Skeletal muscle satellite cell (primary cell): ENCODE measurements at regions not wholly inside any gene's neighbourhood (a gene's known extent, or its start where the extent isn't known, plus 50 kb on each side); places are given as distances from the start of the nearest gene placed in this dataset.

Experiments used
- H3K27me3 ChIP-seq: 2 replicates; pipeline ENCODE4 v1.7.0; 2013; ENCODE audit warnings: low read length; ENCODE audit not compliant: control insufficient read depth, insufficient read depth
- H3K36me3 ChIP-seq: 2 replicates; pipeline ENCODE4 v1.7.0; 2013; ENCODE audit warnings: mild to moderate bottlenecking, control low read depth, low read length; ENCODE audit not compliant: insufficient read depth
- H3K4me1 ChIP-seq: 2 replicates; pipeline ENCODE4 v1.7.0; 2013; ENCODE audit warnings: low read length; ENCODE audit not compliant: control insufficient read depth, insufficient read depth
- H3K4me2 ChIP-seq: 2 replicates; pipeline ENCODE4 v1.7.0; 2013; ENCODE audit warnings: mild to moderate bottlenecking, low read length
- H3K4me3 ChIP-seq: 2 replicates; pipeline ENCODE4 v1.7.0; 2013; ENCODE audit warnings: low read length
- H3K9ac ChIP-seq: 2 replicates; pipeline ENCODE4 v1.7.0; 2013; ENCODE audit warnings: mild to moderate bottlenecking, low read depth, low read length, moderate library complexity
- H3K9me3 ChIP-seq: replicated peaks from 2 replicates; pipeline ENCODE4 v1.7.0; 2013; ENCODE audit warnings: mild to moderate bottlenecking, control low read depth, low read length

DNA sequence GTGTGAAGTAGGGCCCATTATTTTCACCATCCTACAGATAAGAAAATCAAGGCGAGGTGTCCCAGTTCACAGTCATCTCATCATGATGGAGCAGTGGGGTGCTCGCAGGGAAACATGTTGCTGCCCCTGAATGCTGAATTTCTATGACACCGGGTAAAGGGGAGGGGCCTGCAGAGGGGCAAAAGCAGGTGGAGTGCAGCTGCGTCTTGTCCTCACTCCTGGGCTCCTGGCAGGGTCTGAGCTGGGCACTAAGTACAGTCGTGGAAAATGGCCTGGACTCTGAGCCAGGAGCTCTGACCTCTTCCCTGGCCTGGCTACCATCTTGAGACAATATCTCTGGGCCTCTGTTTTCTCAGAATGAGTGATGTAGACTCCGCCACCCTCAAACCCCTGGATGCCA lies 253.1 kb upstream of the PITRM1 start:
- Histone ChIP-seq H3K4me3 (no peak overlapping the region), H3K36me3 (no peaks in the 10 kb centered on the region), H3K9ac (no peak overlapping the region), H3K9me3 (no peaks in the 10 kb centered on the region), H3K4me2 (peak overlapping the region; percentile 50), H3K4me1 (peaks cover 42% of the 10 kb centered on the region), H3K27me3 (no peaks in the 10 kb centered on the region)

DNA sequence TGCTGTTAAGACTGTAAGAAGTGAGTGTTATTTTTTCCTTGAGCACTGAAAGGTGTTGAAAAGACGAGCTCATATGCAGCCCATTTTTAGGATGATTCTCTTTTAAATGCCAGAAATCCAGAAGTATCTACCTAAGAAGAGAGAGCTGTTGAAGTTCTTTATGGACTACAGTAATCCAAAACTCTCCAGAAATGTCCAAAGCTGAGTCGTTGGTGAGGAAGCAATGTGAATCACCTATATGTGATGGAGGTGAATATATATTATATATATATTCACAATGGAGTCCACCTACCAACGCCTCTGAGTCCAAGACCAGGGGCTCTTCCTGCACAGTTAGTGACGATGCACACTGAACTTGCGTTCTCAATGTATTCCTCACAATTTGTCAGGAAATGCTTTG lies 252.7 kb upstream of the PITRM1 start:
- no peaks in the 10 kb centered on the region for H3K9me3 ChIP-seq
- no peak overlapping the region for H3K9ac ChIP-seq
- H3K27me3 ChIP-seq = no peaks in the 10 kb centered on the region
- no peak overlapping the region for H3K4me2 ChIP-seq
- H3K4me3 ChIP-seq = no peak overlapping the region
- H3K36me3 ChIP-seq = no peaks in the 10 kb centered on the region
- H3K4me1 ChIP-seq = peaks cover 42% of the 10 kb centered on the region

- peak overlapping the region; percentile 53 for H3K9ac ChIP-seq
- H3K4me3 ChIP-seq = peak overlapping the region; percentile 45
- no peaks in the 10 kb centered on the region for H3K36me3 ChIP-seq
- H3K9me3 ChIP-seq = no peaks in the 10 kb centered on the region
- no peaks in the 10 kb centered on the region for H3K27me3 ChIP-seq
- peak overlapping the region; percentile 76 for H3K4me2 ChIP-seq
- peaks cover 42% of the 10 kb centered on the region for H3K4me1 ChIP-seq
Measured at GRCh38 chr10:3424111-3424851, 251.7 kb upstream of the PITRM1 start.

DNA sequence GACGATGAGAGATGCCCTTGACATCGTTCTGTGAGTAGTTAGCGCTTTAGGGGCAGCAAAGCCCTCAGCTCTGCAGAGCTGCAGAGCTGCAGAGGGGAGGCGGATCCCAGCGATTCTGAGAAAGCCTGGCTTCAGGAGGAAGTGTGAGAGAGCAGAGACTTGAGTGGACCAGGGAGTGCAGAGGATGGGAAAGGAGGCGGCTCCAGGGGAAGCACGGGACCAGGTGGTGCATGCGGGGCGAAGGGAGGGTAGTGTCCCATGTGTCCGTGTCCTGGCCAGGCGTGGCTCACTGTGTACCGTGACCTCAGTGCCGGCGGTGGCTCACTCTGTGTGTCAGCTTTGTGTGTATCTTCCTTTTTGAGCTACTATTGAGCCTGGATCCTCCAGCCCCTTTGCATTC lies 250.8 kb upstream of the PITRM1 start:
- H3K9me3 ChIP-seq = no peaks in the 10 kb centered on the region
- H3K9ac ChIP-seq = no peak overlapping the region
- H3K27me3 ChIP-seq = no peaks in the 10 kb centered on the region
- peaks cover 42% of the 10 kb centered on the region for H3K4me1 ChIP-seq
- no peaks in the 10 kb centered on the region for H3K36me3 ChIP-seq
- no peak overlapping the region for H3K4me3 ChIP-seq
- no peak overlapping the region for H3K4me2 ChIP-seq

DNA sequence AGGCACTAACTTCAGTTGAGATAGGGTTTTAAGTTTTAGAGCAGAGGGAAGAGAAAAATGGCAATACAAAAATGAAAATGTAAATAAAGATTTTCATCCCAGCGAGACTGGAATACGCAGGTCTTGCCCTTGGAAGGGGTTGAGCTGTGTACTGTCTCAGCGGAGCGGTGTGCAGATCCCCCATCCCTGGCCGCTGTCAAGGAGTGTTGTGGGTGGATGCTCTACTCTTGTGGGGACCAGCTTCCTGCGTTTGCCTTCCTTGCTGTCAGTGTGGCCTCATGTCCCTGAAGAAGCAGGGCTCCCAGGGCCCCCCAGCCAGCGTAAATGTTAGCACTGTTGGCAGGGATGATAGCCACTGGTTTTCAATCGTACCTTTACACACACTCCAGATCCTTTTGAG lies 249.7 kb upstream of the PITRM1 start:
- no peak overlapping the region for H3K9ac ChIP-seq
- peaks cover 33% of the 10 kb centered on the region for H3K4me1 ChIP-seq

DNA sequence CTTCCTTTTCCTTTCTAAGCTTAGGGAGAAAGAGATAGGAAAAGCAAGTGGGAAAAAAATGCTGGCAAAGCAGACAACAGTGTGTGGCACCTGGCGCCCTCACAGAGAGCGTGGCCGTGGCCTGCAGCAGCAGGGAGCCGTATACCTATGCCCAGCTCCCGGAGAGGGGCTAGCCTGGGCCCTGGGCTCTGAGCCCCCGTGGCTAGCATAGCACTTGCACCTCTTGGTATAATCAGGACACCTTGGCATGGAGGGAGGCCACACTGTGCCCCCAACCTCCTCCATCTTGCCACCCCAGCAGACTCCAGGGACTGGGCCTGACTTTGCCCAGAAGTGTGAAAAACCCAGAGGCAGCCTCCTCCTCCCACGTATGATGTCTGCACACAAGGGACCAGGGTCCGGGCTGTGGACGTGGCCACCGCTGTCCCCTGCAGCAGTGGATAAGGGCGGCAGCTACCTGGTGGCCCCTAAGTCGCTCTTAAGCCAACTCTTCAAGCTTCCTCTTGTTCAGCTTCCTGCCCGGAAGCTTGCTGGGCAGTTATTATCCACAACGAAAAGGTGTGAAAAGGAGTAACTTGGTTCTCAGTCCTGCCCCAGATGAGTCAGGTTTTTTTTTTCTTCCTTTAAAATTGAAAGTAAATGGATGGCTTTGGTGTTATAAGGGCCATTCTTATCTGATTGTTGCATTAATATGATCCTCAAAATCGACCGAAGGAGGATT lies 249.1 kb upstream of the PITRM1 start:
- Histone ChIP-seq H3K36me3 (no peaks in the 10 kb centered on the region), H3K4me3 (no peak overlapping the region), H3K4me1 (peaks cover 27% of the 10 kb centered on the region), H3K9me3 (no peaks in the 10 kb centered on the region), H3K27me3 (no peaks in the 10 kb centered on the region), H3K9ac (no peak overlapping the region), H3K4me2 (no peak overlapping the region)

More for the DNA sequence above, 249.7 kb upstream of the PITRM1 start:
- Histone ChIP-seq H3K4me2 (no peak overlapping the region), H3K36me3 (no peaks in the 10 kb centered on the region), H3K4me3 (no peak overlapping the region), H3K9me3 (no peaks in the 10 kb centered on the region), H3K27me3 (no peaks in the 10 kb centered on the region)

DNA sequence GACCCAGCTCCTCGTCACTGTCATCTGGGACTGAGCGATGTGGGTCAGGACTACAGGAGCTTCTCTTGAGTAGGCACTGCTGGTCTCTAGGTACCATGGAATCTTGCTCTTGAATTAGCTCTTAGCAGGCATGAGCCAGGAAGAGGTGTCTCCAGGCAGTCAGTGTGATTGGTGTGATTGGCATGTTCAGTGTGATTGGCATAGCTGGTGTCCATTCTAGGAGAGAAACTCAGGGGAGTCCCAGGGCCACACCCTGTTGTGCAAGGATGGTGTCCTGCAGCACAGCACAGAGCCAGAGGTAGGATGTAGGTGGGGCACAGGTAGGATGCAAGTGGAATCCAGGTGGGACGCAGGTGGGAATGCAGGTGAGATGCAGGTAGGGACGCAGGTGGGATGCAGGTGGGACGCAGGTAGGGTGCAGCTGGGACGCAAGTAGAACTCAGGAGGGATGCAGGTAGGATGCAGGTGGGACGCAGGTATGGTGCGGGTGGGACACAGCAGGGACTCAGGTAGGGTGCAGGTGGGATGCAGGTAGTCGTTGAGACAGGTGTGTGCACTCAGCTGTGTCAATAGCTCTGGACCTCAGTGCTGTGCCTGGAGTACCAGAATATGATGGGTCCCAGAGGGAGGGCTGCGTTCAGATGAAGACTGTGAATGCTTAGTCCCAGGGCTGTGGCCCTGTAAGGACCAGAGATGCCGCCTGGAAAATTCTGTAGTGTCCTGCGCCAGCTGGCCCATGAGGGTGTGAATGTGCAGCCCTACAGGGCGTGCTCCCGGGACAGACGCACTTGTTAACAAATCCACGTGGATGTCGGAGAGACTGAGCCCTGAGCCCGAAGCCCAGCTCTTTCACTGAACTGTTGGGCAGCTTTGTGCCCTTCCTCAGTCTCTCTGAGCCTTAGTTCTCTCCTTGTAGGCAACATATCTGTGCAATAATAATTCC lies 248.2 kb upstream of the PITRM1 start:
- H3K4me1 ChIP-seq = peaks cover 18% of the 10 kb centered on the region
- H3K4me3 ChIP-seq = no peak overlapping the region
- H3K4me2 ChIP-seq = no peak overlapping the region
- no peak overlapping the region for H3K9ac ChIP-seq
- H3K9me3 ChIP-seq = no peaks in the 10 kb centered on the region
- H3K27me3 ChIP-seq = no peaks in the 10 kb centered on the region
- H3K36me3 ChIP-seq = no peaks in the 10 kb centered on the region

GRCh38 chr10:3419719-3420495 lies 247.3 kb upstream of the PITRM1 start:
- no peak overlapping the region for H3K4me3 ChIP-seq
- peaks cover 10% of the 10 kb centered on the region for H3K4me1 ChIP-seq
- H3K4me2 ChIP-seq = no peak overlapping the region
- no peaks in the 10 kb centered on the region for H3K9me3 ChIP-seq
- H3K27me3 ChIP-seq = peaks cover under 1% of the 10 kb centered on the region
- no peaks in the 10 kb centered on the region for H3K36me3 ChIP-seq
- H3K9ac ChIP-seq = no peak overlapping the region

GRCh38 chr10:3418926-3419325 lies 246.3 kb upstream of the PITRM1 start:
- H3K9me3 ChIP-seq = no peaks in the 10 kb centered on the region
- no peak overlapping the region for H3K4me3 ChIP-seq

GRCh38 chr10:3418041-3418754 lies 245.6 kb upstream of the PITRM1 start:
- Histone ChIP-seq H3K4me3 (no peak overlapping the region), H3K9me3 (no peaks in the 10 kb centered on the region), H3K27me3 (peaks cover 7% of the 10 kb centered on the region), H3K36me3 (no peaks in the 10 kb centered on the region), H3K4me1 (no peaks in the 10 kb centered on the region), H3K4me2 (no peak overlapping the region), H3K9ac (no peak overlapping the region)

More at GRCh38 chr10:3418926-3419325, 246.3 kb upstream of the PITRM1 start:
- H3K36me3 ChIP-seq = no peaks in the 10 kb centered on the region
- H3K9ac ChIP-seq = no peak overlapping the region
- H3K27me3 ChIP-seq = peaks cover 7% of the 10 kb centered on the region
- H3K4me2 ChIP-seq = no peak overlapping the region
- peaks cover under 1% of the 10 kb centered on the region for H3K4me1 ChIP-seq
